Central memory CD8-positive, alpha-beta T cell (primary cell): ENCODE measurements at regions not wholly inside any gene's neighbourhood (a gene's known extent, or its start where the extent isn't known, plus 50 kb on each side); places are given as distances from the start of the nearest gene placed in this dataset.
"Not testable (repeated sequence)": the region's sequence is repeated elsewhere in the genome, so short reads cannot be mapped to it uniquely, and the experiment has no call there.

ENCODE experiments used
- ATAC-seq: fragments of 150-1000 bp; cut with Tn5 transposase; replicated peaks from 2 replicates; pipeline ENCODE4 v1.10.0; 2022; ENCODE audit warnings: mild to moderate bottlenecking, moderate FRiP score, moderate number of reproducible peaks; ENCODE audit not compliant: poor library complexity, severe bottlenecking; ENCODE audit errors: extremely low read depth
- DNase-seq, 2 donors: peaks; one replicate each; pipeline ENCODE4 v3.0.0; 2021; ENCODE audit warnings: low spot score in 2 of 2
- H3K27ac Mint-ChIP-seq: one replicate; pipeline ENCODE4 v1.8.0; 2022; ENCODE audit warnings: low read depth, mild to moderate bottlenecking, moderate library complexity, mixed read lengths
- H3K27me3 Mint-ChIP-seq: one replicate; pipeline ENCODE4 v1.8.0; 2022; ENCODE audit warnings: mixed read lengths
- H3K36me3 Mint-ChIP-seq: one replicate; pipeline ENCODE4 v1.8.0; 2022; ENCODE audit warnings: mild to moderate bottlenecking, moderate library complexity, mixed read lengths; ENCODE audit not compliant: insufficient read depth
- H3K4me1 Mint-ChIP-seq: one replicate; pipeline ENCODE4 v1.8.0; 2022; ENCODE audit warnings: mixed read lengths
- H3K4me3 Mint-ChIP-seq: one replicate; pipeline ENCODE4 v1.8.0; 2022; ENCODE audit warnings: mild to moderate bottlenecking, moderate library complexity, mixed read lengths
- H3K9me3 Mint-ChIP-seq: one replicate; pipeline ENCODE4 v1.8.0; 2022; ENCODE audit warnings: mixed read lengths

GRCh38 chrY:20891440-20892160, 135.7 kb downstream of the RPS4Y2 start:
- no peak overlapping the region for H3K4me3 Mint-ChIP-seq
- no peak for ATAC-seq
- peaks cover 7% of the 10 kb centered on the region for H3K4me1 Mint-ChIP-seq
- no peaks in the 10 kb centered on the region for H3K36me3 Mint-ChIP-seq
- no peaks in the 10 kb centered on the region for H3K9me3 Mint-ChIP-seq
- no peaks in the 10 kb centered on the region for H3K27me3 Mint-ChIP-seq
- DNase-seq: no peak
- no peak overlapping the region for H3K27ac Mint-ChIP-seq

GRCh38 chrY:20925350-20926091, 169.6 kb downstream of the RPS4Y2 start:
- ATAC-seq: peak; percentile 82
- Mint-ChIP-seq H3K9me3 (peaks cover 32% of the 10 kb centered on the region), H3K4me3 (peak overlapping the region; percentile 67), H3K27ac (peak overlapping the region; percentile 88), H3K4me1 (peaks cover 26% of the 10 kb centered on the region)
- not testable (repeated sequence) for H3K36me3 Mint-ChIP-seq, H3K27me3 Mint-ChIP-seq
- peak; percentile 18 to 74 for DNase-seq

GRCh38 chrY:20929691-20930342, 173.9 kb downstream of the RPS4Y2 start:
- H3K4me3 Mint-ChIP-seq: no peak overlapping the region
- no peak for ATAC-seq
- peaks cover 15% of the 10 kb centered on the region for H3K4me1 Mint-ChIP-seq

GRCh38 chrY:20936709-20937251, 180.9 kb downstream of the RPS4Y2 start:
- not testable (repeated sequence) for H3K4me1 Mint-ChIP-seq, ATAC-seq, H3K4me3 Mint-ChIP-seq, H3K27ac Mint-ChIP-seq, H3K27me3 Mint-ChIP-seq, DNase-seq, H3K9me3 Mint-ChIP-seq, H3K36me3 Mint-ChIP-seq

More at GRCh38 chrY:20929691-20930342, 173.9 kb downstream of the RPS4Y2 start:
- Mint-ChIP-seq H3K9me3 (peaks cover 13% of the 10 kb centered on the region), H3K27me3 (no peaks in the 10 kb centered on the region), H3K27ac (no peak overlapping the region), H3K36me3 (peaks cover 2% of the 10 kb centered on the region)
- DNase-seq: no peak

- Mint-ChIP-seq H3K4me3 (peak overlapping the region; percentile 8), H3K27ac (peak overlapping the region; percentile 9), H3K27me3 (no peaks in the 10 kb centered on the region), H3K4me1 (peaks cover 34% of the 10 kb centered on the region), H3K36me3 (peaks cover 1% of the 10 kb centered on the region), H3K9me3 (no peaks in the 10 kb centered on the region)
- DNase-seq (no peak), ATAC-seq (peak; percentile 54)
These were observed 205.6 kb downstream of the RPS4Y2 start for GRCh38 chrY:20961512-20961911.

- no peak for ATAC-seq
- H3K4me1 Mint-ChIP-seq: peaks cover 2% of the 10 kb centered on the region
- peaks cover 1% of the 10 kb centered on the region for H3K36me3 Mint-ChIP-seq
- no peaks in the 10 kb centered on the region for H3K27me3 Mint-ChIP-seq
- H3K9me3 Mint-ChIP-seq: no peaks in the 10 kb centered on the region
- no peak overlapping the region for H3K27ac Mint-ChIP-seq
- DNase-seq: no peak
- H3K4me3 Mint-ChIP-seq: no peak overlapping the region
These were observed 211.9 kb downstream of the RPS4Y2 start for GRCh38 chrY:20967828-20968227.

GRCh38 chrY:20968237-20968636, 212.3 kb downstream of the RPS4Y2 start:
- no peak overlapping the region for H3K4me3 Mint-ChIP-seq
- ATAC-seq (no peak), DNase-seq (no peak)
- no peaks in the 10 kb centered on the region for H3K4me1 Mint-ChIP-seq
- no peaks in the 10 kb centered on the region for H3K27me3 Mint-ChIP-seq
- H3K9me3 Mint-ChIP-seq: no peaks in the 10 kb centered on the region
- peaks cover 1% of the 10 kb centered on the region for H3K36me3 Mint-ChIP-seq
- no peak overlapping the region for H3K27ac Mint-ChIP-seq

- no peak overlapping the region for H3K27ac Mint-ChIP-seq
- no peak overlapping the region for H3K4me3 Mint-ChIP-seq
- DNase-seq (no peak), ATAC-seq (no peak)
- H3K36me3 Mint-ChIP-seq: no peaks in the 10 kb centered on the region
- no peaks in the 10 kb centered on the region for H3K9me3 Mint-ChIP-seq
- H3K4me1 Mint-ChIP-seq: peaks cover 11% of the 10 kb centered on the region
- no peaks in the 10 kb centered on the region for H3K27me3 Mint-ChIP-seq
These were observed 215.5 kb downstream of the RPS4Y2 start for GRCh38 chrY:20971371-20971770.

GRCh38 chrY:20986037-20986436, 230.1 kb downstream of the RPS4Y2 start:
- peaks cover 12% of the 10 kb centered on the region for H3K4me1 Mint-ChIP-seq
- no peaks in the 10 kb centered on the region for H3K36me3 Mint-ChIP-seq
- no peak overlapping the region for H3K4me3 Mint-ChIP-seq
- ATAC-seq: no peak
- no peaks in the 10 kb centered on the region for H3K27me3 Mint-ChIP-seq
- no peaks in the 10 kb centered on the region for H3K9me3 Mint-ChIP-seq
- DNase-seq: no peak
- H3K27ac Mint-ChIP-seq: no peak overlapping the region

GRCh38 chrY:20990123-20990522, 234.2 kb downstream of the RPS4Y2 start:
- no peaks in the 10 kb centered on the region for H3K27me3 Mint-ChIP-seq

GRCh38 chrY:20990869-20991548, 235.1 kb downstream of the RPS4Y2 start:
- Mint-ChIP-seq H3K27me3 (no peaks in the 10 kb centered on the region), H3K4me3 (peak overlapping the region; percentile 18), H3K9me3 (no peaks in the 10 kb centered on the region), H3K4me1 (peaks cover 22% of the 10 kb centered on the region), H3K36me3 (peaks cover 2% of the 10 kb centered on the region), H3K27ac (peak overlapping the region; percentile 51)
- ATAC-seq: peak; percentile 91
- peak in 1 of 2 donors; percentile 14 for DNase-seq

More at GRCh38 chrY:20990123-20990522, 234.2 kb downstream of the RPS4Y2 start:
- H3K4me3 Mint-ChIP-seq: peak overlapping the region; percentile 18
- no peaks in the 10 kb centered on the region for H3K9me3 Mint-ChIP-seq
- H3K4me1 Mint-ChIP-seq: peaks cover 22% of the 10 kb centered on the region
- peak overlapping the region; percentile 51 for H3K27ac Mint-ChIP-seq
- ATAC-seq (no peak), DNase-seq (no peak)
- H3K36me3 Mint-ChIP-seq: peaks cover 2% of the 10 kb centered on the region

GRCh38 chrY:20997355-20997754, 241.4 kb downstream of the RPS4Y2 start:
- Mint-ChIP-seq H3K9me3 (no peaks in the 10 kb centered on the region), H3K36me3 (peaks cover 2% of the 10 kb centered on the region), H3K4me3 (no peak overlapping the region), H3K4me1 (peaks cover 12% of the 10 kb centered on the region), H3K27me3 (no peaks in the 10 kb centered on the region), H3K27ac (no peak overlapping the region)
- ATAC-seq (no peak), DNase-seq (no peak)
